ENCODE measurements at regions not wholly inside any gene's neighbourhood (a gene's known extent, or its start where the extent isn't known, plus 50 kb on each side); places are given as distances from the start of the nearest gene placed in this dataset.

DNA sequence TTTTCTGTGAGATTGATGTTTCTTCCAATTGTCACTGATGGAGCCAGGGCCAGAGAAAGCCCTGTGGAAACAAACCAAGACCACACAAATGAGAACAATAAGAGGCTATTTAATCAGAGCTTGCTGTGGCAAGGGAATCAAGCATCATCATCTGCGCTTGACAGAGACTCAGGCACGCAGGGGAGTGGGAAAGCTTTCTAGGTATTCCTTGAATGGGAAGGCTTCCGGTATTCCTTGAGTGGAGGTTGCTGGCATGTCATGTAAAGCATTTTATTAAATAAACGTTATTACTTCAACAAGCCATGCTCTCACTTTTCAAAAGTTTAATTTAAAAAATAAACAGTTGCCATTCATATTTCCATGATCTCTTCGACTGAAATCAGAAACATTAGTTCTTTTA, 194.6 kb upstream of the SYT4 start:
- TF ChIP-seq, protein P1, sequence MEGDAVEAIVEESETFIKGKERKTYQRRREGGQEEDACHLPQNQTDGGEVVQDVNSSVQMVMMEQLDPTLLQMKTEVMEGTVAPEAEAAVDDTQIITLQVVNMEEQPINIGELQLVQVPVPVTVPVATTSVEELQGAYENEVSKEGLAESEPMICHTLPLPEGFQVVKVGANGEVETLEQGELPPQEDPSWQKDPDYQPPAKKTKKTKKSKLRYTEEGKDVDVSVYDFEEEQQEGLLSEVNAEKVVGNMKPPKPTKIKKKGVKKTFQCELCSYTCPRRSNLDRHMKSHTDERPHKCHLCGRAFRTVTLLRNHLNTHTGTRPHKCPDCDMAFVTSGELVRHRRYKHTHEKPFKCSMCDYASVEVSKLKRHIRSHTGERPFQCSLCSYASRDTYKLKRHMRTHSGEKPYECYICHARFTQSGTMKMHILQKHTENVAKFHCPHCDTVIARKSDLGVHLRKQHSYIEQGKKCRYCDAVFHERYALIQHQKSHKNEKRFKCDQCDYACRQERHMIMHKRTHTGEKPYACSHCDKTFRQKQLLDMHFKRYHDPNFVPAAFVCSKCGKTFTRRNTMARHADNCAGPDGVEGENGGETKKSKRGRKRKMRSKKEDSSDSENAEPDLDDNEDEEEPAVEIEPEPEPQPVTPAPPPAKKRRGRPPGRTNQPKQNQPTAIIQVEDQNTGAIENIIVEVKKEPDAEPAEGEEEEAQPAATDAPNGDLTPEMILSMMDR (IDR thresholded peaks at IDR 0.05 in 2 of 3, conservative IDR thresholded peaks at IDR 0.05 in 1 of 3; ENCODE audit: borderline replicate concordance in 1 of 3, insufficient read depth in 1 of 3, low read depth in 2 of 3, low read length in 2 of 3): no peak
- no peak for TF ChIP-seq CEBPB (IDR thresholded peaks at IDR 0.05; ENCODE audit: low read depth)
- TF ChIP-seq POLR2A (IDR thresholded peaks at IDR 0.05; ENCODE audit: borderline replicate concordance, extremely low read depth, insufficient read depth, insufficient read length): no peak
- TF ChIP-seq FOSL1 (IDR thresholded peaks at IDR 0.05; ENCODE audit: low read depth): no peak
- no peak for TF ChIP-seq EZH2 (IDR thresholded peaks at IDR 0.05)
- no peak for TF ChIP-seq SP1 (IDR thresholded peaks at IDR 0.05; ENCODE audit: low read depth)
- TF ChIP-seq MAX (IDR thresholded peaks at IDR 0.05): no peak
- no peak for TF ChIP-seq POLR2AphosphoS5 (IDR thresholded peaks at IDR 0.05; ENCODE audit: low read depth, low read length)
- TF ChIP-seq ATF3 (IDR thresholded peaks at IDR 0.05): no peak
- no peak for TF ChIP-seq SIN3A (IDR thresholded peaks at IDR 0.05; ENCODE audit: low read depth)
- no peak for TF ChIP-seq ELF1 (IDR thresholded peaks at IDR 0.05; ENCODE audit: borderline replicate concordance, low read depth)

Data from HCT116 (cell line).